ENCODE measurements at regions not wholly inside any gene's neighbourhood (a gene's known extent, or its start where the extent isn't known, plus 50 kb on each side); places are given as distances from the start of the nearest gene placed in this dataset.
"Not testable (repeated sequence)": the region's sequence is repeated elsewhere in the genome, so short reads cannot be mapped to it uniquely, and the experiment has no call there.

- H3K4me1 ChIP-seq (ENCODE audit: control extremely low read depth in 1 of 4, control insufficient read depth in 4 of 4, insufficient read depth in 4 of 4, low read length in 3 of 4); H3K27ac ChIP-seq (ENCODE audit: insufficient read depth in 1 of 2, low read depth in 1 of 2, low read length in 2 of 2, poor library complexity in 1 of 2, severe bottlenecking in 2 of 2); DNase-seq; H3K27me3 ChIP-seq (replicated peaks in 2 of 5; ENCODE audit: control insufficient read depth in 4 of 5, insufficient read depth in 5 of 5, low read length in 4 of 5); POLR2A ChIA-PET; H3K4me3 ChIP-seq (ENCODE audit: control insufficient read depth in 1 of 7, extremely low read depth in 1 of 7, insufficient read depth in 4 of 7, low read depth in 2 of 7, low read length in 6 of 7); H3K36me3 ChIP-seq (ENCODE audit: control insufficient read depth in 4 of 4, insufficient read depth in 4 of 4, low read length in 3 of 4); H3K9me3 ChIP-seq (ENCODE audit: control extremely low read depth in 1 of 5, control insufficient read depth in 4 of 5, insufficient read depth in 2 of 5, low read depth in 1 of 5, low read length in 4 of 5): not testable (repeated sequence)
- 100% methylated on average over 2 of the region's 3 CpGs for WGBS (ENCODE audit: insufficient coverage)
- CTCF ChIA-PET = interaction anchor here (1.7 kb wide), 1 partner anchor 17 kb away, joined by 4 read pairs; no protein-coding TSS in a partner anchor
These were observed 645.9 kb downstream of the TYW1 start for GRCh38 chr7:67642542-67642941.

GRCh38 chr7:67644151-67644550, 647.5 kb downstream of the TYW1 start:
- POLR2A ChIA-PET = no interaction called here
- Histone ChIP-seq H3K36me3 (ENCODE audit: control insufficient read depth in 4 of 4, insufficient read depth in 4 of 4, low read length in 3 of 4) (no peaks in the 10 kb centered on the region), H3K9me3 (ENCODE audit: control extremely low read depth in 1 of 5, control insufficient read depth in 4 of 5, insufficient read depth in 2 of 5, low read depth in 1 of 5, low read length in 4 of 5) (no peaks in the 10 kb centered on the region), H3K4me3 (ENCODE audit: control insufficient read depth in 1 of 7, extremely low read depth in 1 of 7, insufficient read depth in 4 of 7, low read depth in 2 of 7, low read length in 6 of 7) (no peak overlapping the region), H3K27me3 (replicated peaks in 2 of 5; ENCODE audit: control insufficient read depth in 4 of 5, insufficient read depth in 5 of 5, low read length in 4 of 5) (no peaks in the 10 kb centered on the region), H3K4me1 (ENCODE audit: control extremely low read depth in 1 of 4, control insufficient read depth in 4 of 4, insufficient read depth in 4 of 4, low read length in 3 of 4) (no peaks in the 10 kb centered on the region), H3K27ac (ENCODE audit: insufficient read depth in 1 of 2, low read depth in 1 of 2, low read length in 2 of 2, poor library complexity in 1 of 2, severe bottlenecking in 2 of 2) (no peak overlapping the region)
- CTCF ChIA-PET = interaction anchor here (1.7 kb wide), 1 partner anchor 19 kb away, joined by 4 read pairs; no protein-coding TSS in a partner anchor
- WGBS (ENCODE audit: insufficient coverage) = 70% methylated on average over 2 of the region's 3 CpGs
- DNase-seq = no peak

- DNase-seq = no peak
- ChIA-PET CTCF (no interaction called here), POLR2A (no interaction called here)
- Histone ChIP-seq H3K36me3 (ENCODE audit: control insufficient read depth in 4 of 4, insufficient read depth in 4 of 4, low read length in 3 of 4) (no peaks in the 10 kb centered on the region), H3K4me1 (ENCODE audit: control extremely low read depth in 1 of 4, control insufficient read depth in 4 of 4, insufficient read depth in 4 of 4, low read length in 3 of 4) (no peaks in the 10 kb centered on the region), H3K9me3 (ENCODE audit: control extremely low read depth in 1 of 5, control insufficient read depth in 4 of 5, insufficient read depth in 2 of 5, low read depth in 1 of 5, low read length in 4 of 5) (no peaks in the 10 kb centered on the region), H3K27ac (ENCODE audit: insufficient read depth in 1 of 2, low read depth in 1 of 2, low read length in 2 of 2, poor library complexity in 1 of 2, severe bottlenecking in 2 of 2) (no peak overlapping the region), H3K4me3 (ENCODE audit: control insufficient read depth in 1 of 7, extremely low read depth in 1 of 7, insufficient read depth in 4 of 7, low read depth in 2 of 7, low read length in 6 of 7) (no peak overlapping the region), H3K27me3 (replicated peaks in 2 of 5; ENCODE audit: control insufficient read depth in 4 of 5, insufficient read depth in 5 of 5, low read length in 4 of 5) (no peaks in the 10 kb centered on the region)
- 50% methylated on average over 1 of the region's 2 CpGs for WGBS (ENCODE audit: insufficient coverage)
These were observed 656.3 kb downstream of the TYW1 start for GRCh38 chr7:67652937-67653336.

GRCh38 chr7:67653856-67654454, 657.3 kb downstream of the TYW1 start:
- H3K27ac ChIP-seq (ENCODE audit: insufficient read depth in 1 of 2, low read depth in 1 of 2, low read length in 2 of 2, poor library complexity in 1 of 2, severe bottlenecking in 2 of 2) = no peak overlapping the region
- H3K4me3 ChIP-seq (ENCODE audit: control insufficient read depth in 1 of 7, extremely low read depth in 1 of 7, insufficient read depth in 4 of 7, low read depth in 2 of 7, low read length in 6 of 7) = no peak overlapping the region
- WGBS (ENCODE audit: insufficient coverage) = 100% methylated on average over 2 of the region's 3 CpGs
- CTCF ChIA-PET = no interaction called here
- H3K9me3 ChIP-seq (ENCODE audit: control extremely low read depth in 1 of 5, control insufficient read depth in 4 of 5, insufficient read depth in 2 of 5, low read depth in 1 of 5, low read length in 4 of 5) = no peaks in the 10 kb centered on the region
- H3K36me3 ChIP-seq (ENCODE audit: control insufficient read depth in 4 of 4, insufficient read depth in 4 of 4, low read length in 3 of 4) = no peaks in the 10 kb centered on the region
- DNase-seq = no peak
- no peaks in the 10 kb centered on the region for H3K27me3 ChIP-seq (replicated peaks in 2 of 5; ENCODE audit: control insufficient read depth in 4 of 5, insufficient read depth in 5 of 5, low read length in 4 of 5)
- POLR2A ChIA-PET = no interaction called here
- no peaks in the 10 kb centered on the region for H3K4me1 ChIP-seq (ENCODE audit: control extremely low read depth in 1 of 4, control insufficient read depth in 4 of 4, insufficient read depth in 4 of 4, low read length in 3 of 4)

GRCh38 chr7:67654642-67655041, 658.0 kb downstream of the TYW1 start:
- ChIA-PET POLR2A (no interaction called here), CTCF (no interaction called here)
- Histone ChIP-seq H3K9me3 (ENCODE audit: control extremely low read depth in 1 of 5, control insufficient read depth in 4 of 5, insufficient read depth in 2 of 5, low read depth in 1 of 5, low read length in 4 of 5) (no peaks in the 10 kb centered on the region), H3K4me1 (ENCODE audit: control extremely low read depth in 1 of 4, control insufficient read depth in 4 of 4, insufficient read depth in 4 of 4, low read length in 3 of 4) (no peaks in the 10 kb centered on the region), H3K27ac (ENCODE audit: insufficient read depth in 1 of 2, low read depth in 1 of 2, low read length in 2 of 2, poor library complexity in 1 of 2, severe bottlenecking in 2 of 2) (no peak overlapping the region), H3K27me3 (replicated peaks in 2 of 5; ENCODE audit: control insufficient read depth in 4 of 5, insufficient read depth in 5 of 5, low read length in 4 of 5) (no peaks in the 10 kb centered on the region), H3K4me3 (ENCODE audit: control insufficient read depth in 1 of 7, extremely low read depth in 1 of 7, insufficient read depth in 4 of 7, low read depth in 2 of 7, low read length in 6 of 7) (no peak overlapping the region), H3K36me3 (ENCODE audit: control insufficient read depth in 4 of 4, insufficient read depth in 4 of 4, low read length in 3 of 4) (no peaks in the 10 kb centered on the region)
- no peak for DNase-seq
- 86% methylated on average over 1 of the region's 1 CpG for WGBS (ENCODE audit: insufficient coverage)

GRCh38 chr7:67655168-67655567, 658.5 kb downstream of the TYW1 start:
- H3K36me3 ChIP-seq (ENCODE audit: control insufficient read depth in 4 of 4, insufficient read depth in 4 of 4, low read length in 3 of 4) = no peaks in the 10 kb centered on the region
- no peak overlapping the region for H3K27ac ChIP-seq (ENCODE audit: insufficient read depth in 1 of 2, low read depth in 1 of 2, low read length in 2 of 2, poor library complexity in 1 of 2, severe bottlenecking in 2 of 2)
- H3K27me3 ChIP-seq (replicated peaks in 2 of 5; ENCODE audit: control insufficient read depth in 4 of 5, insufficient read depth in 5 of 5, low read length in 4 of 5) = no peaks in the 10 kb centered on the region
- H3K9me3 ChIP-seq (ENCODE audit: control extremely low read depth in 1 of 5, control insufficient read depth in 4 of 5, insufficient read depth in 2 of 5, low read depth in 1 of 5, low read length in 4 of 5) = no peaks in the 10 kb centered on the region
- ChIA-PET CTCF (no interaction called here), POLR2A (no interaction called here)
- no peaks in the 10 kb centered on the region for H3K4me1 ChIP-seq (ENCODE audit: control extremely low read depth in 1 of 4, control insufficient read depth in 4 of 4, insufficient read depth in 4 of 4, low read length in 3 of 4)
- no peak for DNase-seq
- H3K4me3 ChIP-seq (ENCODE audit: control insufficient read depth in 1 of 7, extremely low read depth in 1 of 7, insufficient read depth in 4 of 7, low read depth in 2 of 7, low read length in 6 of 7) = no peak overlapping the region

GRCh38 chr7:67659091-67659490, 662.5 kb downstream of the TYW1 start:
- POLR2A ChIA-PET = no interaction called here
- DNase-seq = no peak
- Histone ChIP-seq H3K27ac (ENCODE audit: insufficient read depth in 1 of 2, low read depth in 1 of 2, low read length in 2 of 2, poor library complexity in 1 of 2, severe bottlenecking in 2 of 2) (no peak overlapping the region), H3K4me1 (ENCODE audit: control extremely low read depth in 1 of 4, control insufficient read depth in 4 of 4, insufficient read depth in 4 of 4, low read length in 3 of 4) (no peaks in the 10 kb centered on the region), H3K4me3 (ENCODE audit: control insufficient read depth in 1 of 7, extremely low read depth in 1 of 7, insufficient read depth in 4 of 7, low read depth in 2 of 7, low read length in 6 of 7) (no peak overlapping the region), H3K36me3 (ENCODE audit: control insufficient read depth in 4 of 4, insufficient read depth in 4 of 4, low read length in 3 of 4) (no peaks in the 10 kb centered on the region), H3K27me3 (replicated peaks in 2 of 5; ENCODE audit: control insufficient read depth in 4 of 5, insufficient read depth in 5 of 5, low read length in 4 of 5) (no peaks in the 10 kb centered on the region), H3K9me3 (ENCODE audit: control extremely low read depth in 1 of 5, control insufficient read depth in 4 of 5, insufficient read depth in 2 of 5, low read depth in 1 of 5, low read length in 4 of 5) (peaks cover 2 to 8% (median 3%) of the 10 kb centered on the region in 5 experiments)
- CTCF ChIA-PET = no interaction called here
